ENCODE measurements at regions not wholly inside any gene's neighbourhood (a gene's known extent, or its start where the extent isn't known, plus 50 kb on each side); places are given as distances from the start of the nearest gene placed in this dataset.

- no peak overlapping the region for H3K4me3 ChIP-seq (ENCODE audit: control insufficient read depth in 2 of 3, extremely low read depth in 1 of 3, insufficient read depth in 2 of 3, low read depth in 1 of 3, low read length in 3 of 3)
- H3K27me3 ChIP-seq (ENCODE audit: control insufficient read depth, extremely low read depth, insufficient read depth, low read length), result no peaks in the 10 kb centered on the region
- H4K20me1 ChIP-seq (ENCODE audit: control insufficient read depth, extremely low read depth, insufficient read depth, low read length), result no peaks in the 10 kb centered on the region
- no peaks in the 10 kb centered on the region for H3K9me1 ChIP-seq (ENCODE audit: control insufficient read depth, extremely low read depth, insufficient read depth, low read length)
- H3K4me1 ChIP-seq (ENCODE audit: control insufficient read depth, extremely low read depth, insufficient read depth, low read length), result peaks cover 3% of the 10 kb centered on the region
- FAIRE-seq, result no peak
- H3K9me3 ChIP-seq (ENCODE audit: control insufficient read depth, low read depth, low read length), result no peaks in the 10 kb centered on the region
- H3K36me3 ChIP-seq (ENCODE audit: control insufficient read depth in 2 of 2, extremely low read depth in 1 of 2, insufficient read depth in 2 of 2, low read length in 2 of 2), result no peaks in the 10 kb centered on the region
- no peaks in the 10 kb centered on the region for H3K79me2 ChIP-seq (ENCODE audit: control insufficient read depth, insufficient read depth, low read length)
- DNase-seq (ENCODE audit: low read depth, low spot score), result no peak
- no peak overlapping the region for H3K27ac ChIP-seq (ENCODE audit: control insufficient read depth, insufficient read depth, low read length)
- no peak overlapping the region for H3K9ac ChIP-seq (ENCODE audit: control insufficient read depth, extremely low read depth, insufficient read depth, low read length)
- H3K4me2 ChIP-seq (ENCODE audit: control insufficient read depth, extremely low read depth, insufficient read depth, low read depth, low read length), result no peak overlapping the region
- dilution Hi-C loops (cut with MboI; ENCODE audit: extremely low pct_ligation_motif_present, low sequenced_read_pairs), result no loop called here
- TF ChIP-seq CTCF (optimal IDR thresholded peaks at IDR 0.05 in 1 of 3, IDR thresholded peaks at IDR 0.05 in 1 of 3, conservative IDR thresholded peaks at IDR 0.05 in 1 of 3; ENCODE audit: extremely low read depth in 1 of 3, insufficient read depth in 2 of 3, low read length in 3 of 3) (no peak), EZH2 (IDR thresholded peaks at IDR 0.05; ENCODE audit: low read length) (no peak)
- no peak overlapping the region for H2AFZ ChIP-seq (ENCODE audit: control insufficient read depth, low read length)
Observed at GRCh38 chr10:60679388-60679990, 98.8 kb upstream of the CDK1 start.

GRCh38 chr10:60678978-60679377 lies 99.3 kb upstream of the CDK1 start:
- H2AFZ ChIP-seq (ENCODE audit: control insufficient read depth, low read length), result no peak overlapping the region
- no peak for DNase-seq (ENCODE audit: low read depth, low spot score)
- no peak overlapping the region for H3K9ac ChIP-seq (ENCODE audit: control insufficient read depth, extremely low read depth, insufficient read depth, low read length)
- no peaks in the 10 kb centered on the region for H3K27me3 ChIP-seq (ENCODE audit: control insufficient read depth, extremely low read depth, insufficient read depth, low read length)
- no peak overlapping the region for H3K4me3 ChIP-seq (ENCODE audit: control insufficient read depth in 2 of 3, extremely low read depth in 1 of 3, insufficient read depth in 2 of 3, low read depth in 1 of 3, low read length in 3 of 3)
- FAIRE-seq, result no peak
- no peaks in the 10 kb centered on the region for H3K9me1 ChIP-seq (ENCODE audit: control insufficient read depth, extremely low read depth, insufficient read depth, low read length)
- H3K36me3 ChIP-seq (ENCODE audit: control insufficient read depth in 2 of 2, extremely low read depth in 1 of 2, insufficient read depth in 2 of 2, low read length in 2 of 2), result no peaks in the 10 kb centered on the region
- no peak overlapping the region for H3K27ac ChIP-seq (ENCODE audit: control insufficient read depth, insufficient read depth, low read length)
- no peak overlapping the region for H3K4me2 ChIP-seq (ENCODE audit: control insufficient read depth, extremely low read depth, insufficient read depth, low read depth, low read length)
- no peaks in the 10 kb centered on the region for H4K20me1 ChIP-seq (ENCODE audit: control insufficient read depth, extremely low read depth, insufficient read depth, low read length)
- H3K4me1 ChIP-seq (ENCODE audit: control insufficient read depth, extremely low read depth, insufficient read depth, low read length), result peaks cover 3% of the 10 kb centered on the region
- peaks cover 2% of the 10 kb centered on the region for H3K9me3 ChIP-seq (ENCODE audit: control insufficient read depth, low read depth, low read length)
- dilution Hi-C loops (cut with MboI; ENCODE audit: extremely low pct_ligation_motif_present, low sequenced_read_pairs), result no loop called here
- H3K79me2 ChIP-seq (ENCODE audit: control insufficient read depth, insufficient read depth, low read length), result no peaks in the 10 kb centered on the region
- TF ChIP-seq EZH2 (IDR thresholded peaks at IDR 0.05; ENCODE audit: low read length) (no peak), CTCF (optimal IDR thresholded peaks at IDR 0.05 in 1 of 3, IDR thresholded peaks at IDR 0.05 in 1 of 3, conservative IDR thresholded peaks at IDR 0.05 in 1 of 3; ENCODE audit: extremely low read depth in 1 of 3, insufficient read depth in 2 of 3, low read length in 3 of 3) (no peak)
